Keratinocyte (primary cell): ENCODE measurements at regions not wholly inside any gene's neighbourhood (a gene's known extent, or its start where the extent isn't known, plus 50 kb on each side); places are given as distances from the start of the nearest gene placed in this dataset.

Experiments
- DNase-seq: peaks from one replicate; pipeline ENCODE4 v3.0.0-alpha.2; 2011; ENCODE audit warnings: low read depth, missing footprints, low spot score
- FAIRE-seq: peaks from 2 replicates; lab custom pipeline; 2011; peaks lifted over from hg19 to GRCh38; lab: Jason Lieb, UNC
- H2AFZ ChIP-seq: 2 replicates; pipeline ENCODE4 v1.6.0; 2012; ENCODE audit warnings: low read length, control low read depth, inconsistent platforms; ENCODE audit not compliant: control insufficient read depth
- H3K27ac ChIP-seq: 2 replicates; pipeline ENCODE4 v1.5.1; 2011; ENCODE audit warnings: low read length; ENCODE audit not compliant: control insufficient read depth, insufficient read depth
- H3K27me3 ChIP-seq: 3 replicates; pipeline ENCODE4 v1.6.0; 2011; ENCODE audit warnings: low read length; ENCODE audit not compliant: control insufficient read depth, insufficient read depth; ENCODE audit errors: extremely low read depth
- H3K36me3 ChIP-seq, 2 experiments: 2 replicates in 1 of 2; 3 replicates in 1 of 2; pipeline ENCODE4 v1.5.1; 2011; ENCODE audit warnings: low read length in 2 of 2, mild to moderate bottlenecking in 1 of 2; ENCODE audit not compliant: control insufficient read depth in 2 of 2, insufficient read depth in 2 of 2; ENCODE audit errors: extremely low read depth in 1 of 2
- H3K4me1 ChIP-seq: 3 replicates; pipeline ENCODE4 v1.5.1; 2011; ENCODE audit warnings: low read length; ENCODE audit not compliant: control insufficient read depth, insufficient read depth; ENCODE audit errors: extremely low read depth
- H3K4me2 ChIP-seq: 3 replicates; pipeline ENCODE4 v1.6.0; 2011; ENCODE audit warnings: low read depth, low read length; ENCODE audit not compliant: control insufficient read depth, insufficient read depth; ENCODE audit errors: extremely low read depth
- H3K4me3 ChIP-seq, 3 experiments: fragments of 200-600 bp in 1 of 3; sonication (generic) in 1 of 3; 2 replicates in 2 of 3; 3 replicates in 1 of 3; pipeline ENCODE4 v1.5.1; 2011 to 2016; ENCODE audit warnings: low read length in 3 of 3, mild to moderate bottlenecking in 3 of 3, control low read depth in 2 of 3, inconsistent platforms in 1 of 3, low read depth in 1 of 3, mixed read lengths in 1 of 3, mixed run types in 1 of 3, moderate library complexity in 1 of 3; ENCODE audit not compliant: control insufficient read depth in 2 of 3, insufficient read depth in 2 of 3; ENCODE audit errors: extremely low read depth in 1 of 3
- H3K79me2 ChIP-seq: 2 replicates; pipeline ENCODE4 v1.6.0; 2012; ENCODE audit warnings: low read length; ENCODE audit not compliant: control insufficient read depth, insufficient read depth
- H3K9ac ChIP-seq: 3 replicates; pipeline ENCODE4 v1.6.0; 2011; ENCODE audit warnings: low read length; ENCODE audit not compliant: control insufficient read depth, insufficient read depth; ENCODE audit errors: extremely low read depth
- H3K9me1 ChIP-seq: 3 replicates; pipeline ENCODE4 v1.6.0; 2011; ENCODE audit warnings: low read length; ENCODE audit not compliant: control insufficient read depth, insufficient read depth; ENCODE audit errors: extremely low read depth
- H3K9me3 ChIP-seq: 2 replicates; pipeline ENCODE4 v1.5.1; 2012; ENCODE audit warnings: low read depth, low read length; ENCODE audit not compliant: control insufficient read depth
- H4K20me1 ChIP-seq: 3 replicates; pipeline ENCODE4 v1.6.0; 2011; ENCODE audit warnings: low read length; ENCODE audit not compliant: control insufficient read depth, insufficient read depth; ENCODE audit errors: extremely low read depth
- EZH2 ChIP-seq: IDR thresholded peaks from one replicate; pipeline ENCODE4 v1.6.1; 2012; ENCODE audit warnings: inconsistent platforms, mild to moderate bottlenecking, low read length, moderate library complexity
- dilution Hi-C: fragments of 300-500 bp; cut with MboI; formaldehyde crosslinking; loops from one replicate; pipeline ENCODE4 v1.7.0; 2020; ENCODE audit warnings: low sequenced_read_pairs; ENCODE audit not compliant: extremely low pct_ligation_motif_present
- TF ChIP-seq, protein P1 (sequence below), 3 experiments: IDR thresholded peaks in 1 of 3; conservative IDR thresholded peaks in 1 of 3; optimal IDR thresholded peaks in 1 of 3; 2 replicates in 2 of 3; 3 replicates in 1 of 3; pipeline versions ENCODE3 to v1.5.1; 2011; ENCODE audit warnings: low read length in 3 of 3, mild to moderate bottlenecking in 3 of 3, moderate library complexity in 2 of 3, control low read depth in 1 of 3, inconsistent platforms in 1 of 3; ENCODE audit not compliant: insufficient read depth in 2 of 3; ENCODE audit errors: extremely low read depth in 1 of 3

DNA sequence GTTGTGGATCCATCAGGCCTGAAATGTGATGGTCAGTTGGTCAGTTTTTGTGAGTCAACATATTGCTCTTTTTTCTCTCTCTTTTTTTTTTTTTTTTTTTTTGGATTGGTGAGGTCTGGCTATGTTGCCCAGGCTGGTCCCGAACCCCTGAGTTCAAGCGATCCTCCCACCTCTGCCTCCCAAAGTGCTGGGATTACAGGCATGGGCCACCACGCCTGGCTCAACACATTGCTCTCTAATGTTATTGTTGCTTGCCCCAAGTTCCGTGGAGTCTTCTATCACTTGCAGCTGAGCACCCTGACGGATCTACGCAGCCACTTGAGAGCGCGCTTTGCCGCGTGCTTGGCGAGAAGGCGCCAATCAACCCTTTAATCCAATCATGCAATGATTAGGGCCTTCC is 69.5 kb upstream of the DIO3 start:
- H2AFZ ChIP-seq, result no peak overlapping the region
- H3K4me3 ChIP-seq, result no peak overlapping the region
- no peaks in the 10 kb centered on the region for H3K79me2 ChIP-seq
- peaks cover 4% of the 10 kb centered on the region for H3K27me3 ChIP-seq
- H3K9me3 ChIP-seq, result peaks cover 3% of the 10 kb centered on the region
- H3K27ac ChIP-seq, result no peak overlapping the region
- no peaks in the 10 kb centered on the region for H3K4me1 ChIP-seq
- H3K4me2 ChIP-seq, result no peak overlapping the region
- DNase-seq (no peak), FAIRE-seq (no peak)
- TF ChIP-seq EZH2, result no peak
- TF ChIP-seq, protein P1, sequence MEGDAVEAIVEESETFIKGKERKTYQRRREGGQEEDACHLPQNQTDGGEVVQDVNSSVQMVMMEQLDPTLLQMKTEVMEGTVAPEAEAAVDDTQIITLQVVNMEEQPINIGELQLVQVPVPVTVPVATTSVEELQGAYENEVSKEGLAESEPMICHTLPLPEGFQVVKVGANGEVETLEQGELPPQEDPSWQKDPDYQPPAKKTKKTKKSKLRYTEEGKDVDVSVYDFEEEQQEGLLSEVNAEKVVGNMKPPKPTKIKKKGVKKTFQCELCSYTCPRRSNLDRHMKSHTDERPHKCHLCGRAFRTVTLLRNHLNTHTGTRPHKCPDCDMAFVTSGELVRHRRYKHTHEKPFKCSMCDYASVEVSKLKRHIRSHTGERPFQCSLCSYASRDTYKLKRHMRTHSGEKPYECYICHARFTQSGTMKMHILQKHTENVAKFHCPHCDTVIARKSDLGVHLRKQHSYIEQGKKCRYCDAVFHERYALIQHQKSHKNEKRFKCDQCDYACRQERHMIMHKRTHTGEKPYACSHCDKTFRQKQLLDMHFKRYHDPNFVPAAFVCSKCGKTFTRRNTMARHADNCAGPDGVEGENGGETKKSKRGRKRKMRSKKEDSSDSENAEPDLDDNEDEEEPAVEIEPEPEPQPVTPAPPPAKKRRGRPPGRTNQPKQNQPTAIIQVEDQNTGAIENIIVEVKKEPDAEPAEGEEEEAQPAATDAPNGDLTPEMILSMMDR (optimal IDR thresholded peaks at IDR 0.05 in 1 of 3, IDR thresholded peaks at IDR 0.05 in 1 of 3, conservative IDR thresholded peaks at IDR 0.05 in 1 of 3; ENCODE audit: extremely low read depth in 1 of 3, insufficient read depth in 2 of 3, low read length in 3 of 3), result no peak
- dilution Hi-C loops, result no loop called here
- no peaks in the 10 kb centered on the region for H3K36me3 ChIP-seq
- H3K9me1 ChIP-seq, result no peaks in the 10 kb centered on the region
- no peak overlapping the region for H3K9ac ChIP-seq
- H4K20me1 ChIP-seq, result no peaks in the 10 kb centered on the region

DNA sequence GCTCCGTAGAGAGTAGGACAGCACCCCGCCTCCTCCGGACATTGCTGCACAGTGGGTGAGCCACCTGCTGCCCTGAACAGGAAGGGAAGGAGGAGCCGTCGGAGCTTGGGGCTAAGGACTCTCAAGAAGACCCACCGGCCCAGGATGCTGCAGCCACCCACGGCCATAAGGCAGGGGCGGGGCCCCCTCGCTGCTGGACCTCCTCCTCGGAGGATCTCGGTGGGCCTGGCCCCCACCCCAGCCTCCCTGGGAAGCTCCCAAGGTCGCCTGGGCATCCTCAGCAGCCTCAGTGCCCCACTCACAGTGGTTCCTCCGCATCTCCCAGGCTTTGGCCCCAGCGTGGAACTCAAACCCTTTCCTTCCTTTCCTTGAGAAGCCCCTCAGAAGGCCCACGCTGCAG is 68.6 kb upstream of the DIO3 start:
- no peak overlapping the region for H3K27ac ChIP-seq
- H3K79me2 ChIP-seq, result no peaks in the 10 kb centered on the region
- no peaks in the 10 kb centered on the region for H3K9me1 ChIP-seq
- peaks cover 3% of the 10 kb centered on the region for H3K9me3 ChIP-seq
- dilution Hi-C loops, result no loop called here
- FAIRE-seq, result no peak
- no peaks in the 10 kb centered on the region for H4K20me1 ChIP-seq
- H3K36me3 ChIP-seq, result no peaks in the 10 kb centered on the region
- H3K4me1 ChIP-seq, result no peaks in the 10 kb centered on the region
- H3K9ac ChIP-seq, result no peak overlapping the region
- no peak overlapping the region for H2AFZ ChIP-seq
- no peak for DNase-seq
- TF ChIP-seq, protein P1 (optimal IDR thresholded peaks at IDR 0.05 in 1 of 3, IDR thresholded peaks at IDR 0.05 in 1 of 3, conservative IDR thresholded peaks at IDR 0.05 in 1 of 3; ENCODE audit: extremely low read depth in 1 of 3, insufficient read depth in 2 of 3, low read length in 3 of 3), result no peak
- no peak for TF ChIP-seq EZH2
- peaks cover 4% of the 10 kb centered on the region for H3K27me3 ChIP-seq
- H3K4me3 ChIP-seq, result no peak overlapping the region
- H3K4me2 ChIP-seq, result no peak overlapping the region
